GM18861 (cell line): ENCODE measurements at regions not wholly inside any gene's neighbourhood (a gene's known extent, or its start where the extent isn't known, plus 50 kb on each side); places are given as distances from the start of the nearest gene placed in this dataset.

Experiments used
- ATAC-seq: cut with Tn5 transposase; IDR thresholded peaks from one replicate; pipeline ENCODE4 v1.9.1; 2021; ENCODE audit not compliant: unreplicated experiment

GRCh38 chr14:66141733-66142132, 344.4 kb upstream of the CCDC196 start:
- no peak for ATAC-seq

- ATAC-seq, result no peak
These were observed 342.6 kb upstream of the CCDC196 start for GRCh38 chr14:66143387-66144112.

- no peak for ATAC-seq
These were observed 333.9 kb upstream of the CCDC196 start for GRCh38 chr14:66152302-66152701.

- ATAC-seq, result no peak
These were observed 333.4 kb upstream of the CCDC196 start for GRCh38 chr14:66152747-66153146.

GRCh38 chr14:66163023-66163422, 323.1 kb upstream of the CCDC196 start:
- no peak for ATAC-seq

- ATAC-seq, result no peak
These were observed 320.8 kb upstream of the CCDC196 start for GRCh38 chr14:66165337-66165736.

- no peak for ATAC-seq
These were observed 311.7 kb upstream of the CCDC196 start for GRCh38 chr14:66174453-66174891.

- no peak for ATAC-seq
These were observed 308.2 kb upstream of the CCDC196 start for GRCh38 chr14:66177935-66178334.

GRCh38 chr14:66196670-66197069, 289.5 kb upstream of the CCDC196 start:
- ATAC-seq, result no peak

- ATAC-seq, result no peak
These were observed 288.9 kb upstream of the CCDC196 start for GRCh38 chr14:66197276-66197675.

- ATAC-seq, result no peak
These were observed 279.6 kb upstream of the CCDC196 start for GRCh38 chr14:66206554-66206953.

GRCh38 chr14:66216763-66217162, 269.4 kb upstream of the CCDC196 start:
- ATAC-seq, result no peak

- no peak for ATAC-seq
These were observed 266.3 kb upstream of the CCDC196 start for GRCh38 chr14:66219886-66220285.

GRCh38 chr14:66224492-66225178, 261.5 kb upstream of the CCDC196 start:
- no peak for ATAC-seq

- no peak for ATAC-seq
These were observed 260.8 kb upstream of the CCDC196 start for GRCh38 chr14:66225337-66225736.

GRCh38 chr14:66228267-66228970, 257.8 kb upstream of the CCDC196 start:
- ATAC-seq, result no peak

GRCh38 chr14:66231820-66232219, 254.4 kb upstream of the CCDC196 start:
- no peak for ATAC-seq

GRCh38 chr14:66233591-66233990, 252.6 kb upstream of the CCDC196 start:
- ATAC-seq, result no peak

GRCh38 chr14:66234411-66234810, 251.8 kb upstream of the CCDC196 start:
- ATAC-seq, result no peak

GRCh38 chr14:66237741-66238140, 248.4 kb upstream of the CCDC196 start:
- ATAC-seq, result no peak

- ATAC-seq, result no peak
These were observed 247.2 kb upstream of the CCDC196 start for GRCh38 chr14:66238969-66239368.

GRCh38 chr14:66239589-66239988, 246.6 kb upstream of the CCDC196 start:
- ATAC-seq, result no peak
